AG04449 (cell line): ENCODE measurements at regions not wholly inside any gene's neighbourhood (a gene's known extent, or its start where the extent isn't known, plus 50 kb on each side); places are given as distances from the start of the nearest gene placed in this dataset.

ENCODE experiments used
- CTCF ChIA-PET: fragments of 350-600 bp; formaldehyde crosslinking; extraction: SDS; loops from one replicate; lab custom pipeline; 2021; ENCODE audit warnings: antibody characterized with exemption; lab: Yijun Ruan, JAX
- POLR2A ChIA-PET: fragments of 400-600, 350-600 bp; formaldehyde crosslinking; extraction: SDS; loops from one replicate; lab custom pipeline; 2020; ENCODE audit warnings: antibody characterized with exemption, inconsistent platforms; lab: Yijun Ruan, JAX
- DNase-seq: peaks from one replicate; pipeline ENCODE4 v3.0.0-alpha.2; 2010; ENCODE audit warnings: low read depth, low spot score
- H3K4me3 ChIP-seq: 2 replicates; pipeline ENCODE4 v1.5.1; 2011; ENCODE audit warnings: low read depth, mild to moderate bottlenecking, control low read depth, low read length
- CTCF ChIP-seq: IDR thresholded peaks from one replicate; pipeline ENCODE4 v1.5.1; 2011; ENCODE audit warnings: mild to moderate bottlenecking, moderate library complexity, low read length, control low read depth, inconsistent platforms; ENCODE audit not compliant: insufficient read depth; ENCODE audit errors: missing control alignments

- no peak overlapping the region for H3K4me3 ChIP-seq
- TF ChIP-seq CTCF, result no peak
- DNase-seq, result no peak
- CTCF ChIA-PET, result no interaction called here
- POLR2A ChIA-PET, result no interaction called here
Observed at GRCh38 chr6:134730013-134730412, 219.9 kb downstream of the ALDH8A1 start.

- ChIA-PET POLR2A (no interaction called here), CTCF (no interaction called here)
- no peak overlapping the region for H3K4me3 ChIP-seq
- no peak for TF ChIP-seq CTCF
- DNase-seq, result no peak
Observed at GRCh38 chr6:134729561-134729960, 220.3 kb downstream of the ALDH8A1 start.

- CTCF ChIA-PET, result no interaction called here
- POLR2A ChIA-PET, result no interaction called here
- no peak for TF ChIP-seq CTCF
- DNase-seq, result no peak
- H3K4me3 ChIP-seq, result no peak overlapping the region
Observed at GRCh38 chr6:134727081-134727480, 222.8 kb downstream of the ALDH8A1 start.

- ChIA-PET CTCF (interaction anchor here (1.1 kb wide), 1 partner anchor 19 kb away, joined by 3 read pairs; no protein-coding TSS in a partner anchor), POLR2A (no interaction called here)
Observed at GRCh38 chr6:134725590-134725989, 224.3 kb downstream of the ALDH8A1 start.

GRCh38 chr6:134724771-134725340, 225.0 kb downstream of the ALDH8A1 start:
- no peak overlapping the region for H3K4me3 ChIP-seq
- TF ChIP-seq CTCF, result no peak
- ChIA-PET CTCF (interaction anchor here (0.7 to 1.5 kb wide), 3 partner anchors 19 to 158 kb away, joined by 3 to 5 read pairs (median 3); no protein-coding TSS in a partner anchor), POLR2A (interaction anchor here (1.1 kb wide), 1 partner anchor 18 kb away, joined by 3 read pairs; no protein-coding TSS in a partner anchor)
- no peak for DNase-seq

More at GRCh38 chr6:134725590-134725989, 224.3 kb downstream of the ALDH8A1 start:
- no peak overlapping the region for H3K4me3 ChIP-seq
- no peak for DNase-seq
- TF ChIP-seq CTCF, result no peak

GRCh38 chr6:134723081-134723871, 226.6 kb downstream of the ALDH8A1 start:
- H3K4me3 ChIP-seq, result no peak overlapping the region
- no peak for DNase-seq
- CTCF ChIA-PET, result interaction anchor here (0.8 to 1.0 kb wide), 2 partner anchors 566 to 612 kb away, joined by 3 to 4 read pairs; no protein-coding TSS in a partner anchor
- POLR2A ChIA-PET, result no interaction called here
- no peak for TF ChIP-seq CTCF
